Keratinocyte (primary cell): ENCODE measurements at regions not wholly inside any gene's neighbourhood (a gene's known extent, or its start where the extent isn't known, plus 50 kb on each side); places are given as distances from the start of the nearest gene placed in this dataset.

Source experiments
- DNase-seq: peaks from one replicate; pipeline ENCODE4 v3.0.0-alpha.2; 2011; ENCODE audit warnings: low read depth, missing footprints, low spot score
- FAIRE-seq: peaks from 2 replicates; lab custom pipeline; 2011; peaks lifted over from hg19 to GRCh38; lab: Jason Lieb, UNC
- H2AFZ ChIP-seq: 2 replicates; pipeline ENCODE4 v1.6.0; 2012; ENCODE audit warnings: low read length, control low read depth, inconsistent platforms; ENCODE audit not compliant: control insufficient read depth
- H3K27ac ChIP-seq: 2 replicates; pipeline ENCODE4 v1.5.1; 2011; ENCODE audit warnings: low read length; ENCODE audit not compliant: control insufficient read depth, insufficient read depth
- H3K27me3 ChIP-seq: 3 replicates; pipeline ENCODE4 v1.6.0; 2011; ENCODE audit warnings: low read length; ENCODE audit not compliant: control insufficient read depth, insufficient read depth; ENCODE audit errors: extremely low read depth
- H3K36me3 ChIP-seq, 2 experiments: 2 replicates in 1 of 2; 3 replicates in 1 of 2; pipeline ENCODE4 v1.5.1; 2011; ENCODE audit warnings: low read length in 2 of 2, mild to moderate bottlenecking in 1 of 2; ENCODE audit not compliant: control insufficient read depth in 2 of 2, insufficient read depth in 2 of 2; ENCODE audit errors: extremely low read depth in 1 of 2
- H3K4me1 ChIP-seq: 3 replicates; pipeline ENCODE4 v1.5.1; 2011; ENCODE audit warnings: low read length; ENCODE audit not compliant: control insufficient read depth, insufficient read depth; ENCODE audit errors: extremely low read depth
- H3K4me2 ChIP-seq: 3 replicates; pipeline ENCODE4 v1.6.0; 2011; ENCODE audit warnings: low read depth, low read length; ENCODE audit not compliant: control insufficient read depth, insufficient read depth; ENCODE audit errors: extremely low read depth
- H3K4me3 ChIP-seq, 3 experiments: fragments of 200-600 bp in 1 of 3; sonication (generic) in 1 of 3; 2 replicates in 2 of 3; 3 replicates in 1 of 3; pipeline ENCODE4 v1.5.1; 2011 to 2016; ENCODE audit warnings: low read length in 3 of 3, mild to moderate bottlenecking in 3 of 3, control low read depth in 2 of 3, inconsistent platforms in 1 of 3, low read depth in 1 of 3, mixed read lengths in 1 of 3, mixed run types in 1 of 3, moderate library complexity in 1 of 3; ENCODE audit not compliant: control insufficient read depth in 2 of 3, insufficient read depth in 2 of 3; ENCODE audit errors: extremely low read depth in 1 of 3
- H3K79me2 ChIP-seq: 2 replicates; pipeline ENCODE4 v1.6.0; 2012; ENCODE audit warnings: low read length; ENCODE audit not compliant: control insufficient read depth, insufficient read depth
- H3K9ac ChIP-seq: 3 replicates; pipeline ENCODE4 v1.6.0; 2011; ENCODE audit warnings: low read length; ENCODE audit not compliant: control insufficient read depth, insufficient read depth; ENCODE audit errors: extremely low read depth
- H3K9me1 ChIP-seq: 3 replicates; pipeline ENCODE4 v1.6.0; 2011; ENCODE audit warnings: low read length; ENCODE audit not compliant: control insufficient read depth, insufficient read depth; ENCODE audit errors: extremely low read depth
- H3K9me3 ChIP-seq: 2 replicates; pipeline ENCODE4 v1.5.1; 2012; ENCODE audit warnings: low read depth, low read length; ENCODE audit not compliant: control insufficient read depth
- H4K20me1 ChIP-seq: 3 replicates; pipeline ENCODE4 v1.6.0; 2011; ENCODE audit warnings: low read length; ENCODE audit not compliant: control insufficient read depth, insufficient read depth; ENCODE audit errors: extremely low read depth
- EZH2 ChIP-seq: IDR thresholded peaks from one replicate; pipeline ENCODE4 v1.6.1; 2012; ENCODE audit warnings: inconsistent platforms, mild to moderate bottlenecking, low read length, moderate library complexity
- dilution Hi-C: fragments of 300-500 bp; cut with MboI; formaldehyde crosslinking; loops from one replicate; pipeline ENCODE4 v1.7.0; 2020; ENCODE audit warnings: low sequenced_read_pairs; ENCODE audit not compliant: extremely low pct_ligation_motif_present
- TF ChIP-seq, protein P1 (sequence below), 3 experiments: IDR thresholded peaks in 1 of 3; conservative IDR thresholded peaks in 1 of 3; optimal IDR thresholded peaks in 1 of 3; 2 replicates in 2 of 3; 3 replicates in 1 of 3; pipeline versions ENCODE3 to v1.5.1; 2011; ENCODE audit warnings: low read length in 3 of 3, mild to moderate bottlenecking in 3 of 3, moderate library complexity in 2 of 3, control low read depth in 1 of 3, inconsistent platforms in 1 of 3; ENCODE audit not compliant: insufficient read depth in 2 of 3; ENCODE audit errors: extremely low read depth in 1 of 3

DNA sequence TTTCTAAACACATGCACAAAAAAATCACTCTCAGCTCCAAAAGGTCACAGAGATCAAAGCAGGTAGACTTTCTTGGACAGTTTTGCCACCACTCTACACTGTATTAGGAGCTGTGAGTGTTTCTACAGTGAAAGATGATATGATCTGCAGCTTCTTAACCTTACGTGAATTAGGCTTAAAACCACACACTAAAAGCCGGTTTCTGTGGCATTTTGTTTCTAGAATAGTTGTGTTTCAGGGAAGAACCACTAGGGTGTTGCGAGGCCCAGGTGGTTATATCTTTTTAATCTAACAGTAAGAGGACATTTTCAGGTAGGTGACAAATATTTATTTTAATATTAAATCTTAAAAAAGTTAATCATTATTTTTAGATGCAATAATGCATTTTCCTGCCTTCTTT lies 216.4 kb downstream of the KLF5 start:
- dilution Hi-C loops, result no loop called here
- no peaks in the 10 kb centered on the region for H4K20me1 ChIP-seq
- no peaks in the 10 kb centered on the region for H3K9me1 ChIP-seq
- DNase-seq, result no peak
- no peak for FAIRE-seq
- no peaks in the 10 kb centered on the region for H3K36me3 ChIP-seq
- no peaks in the 10 kb centered on the region for H3K79me2 ChIP-seq
- no peak for TF ChIP-seq EZH2
- TF ChIP-seq, protein P1, sequence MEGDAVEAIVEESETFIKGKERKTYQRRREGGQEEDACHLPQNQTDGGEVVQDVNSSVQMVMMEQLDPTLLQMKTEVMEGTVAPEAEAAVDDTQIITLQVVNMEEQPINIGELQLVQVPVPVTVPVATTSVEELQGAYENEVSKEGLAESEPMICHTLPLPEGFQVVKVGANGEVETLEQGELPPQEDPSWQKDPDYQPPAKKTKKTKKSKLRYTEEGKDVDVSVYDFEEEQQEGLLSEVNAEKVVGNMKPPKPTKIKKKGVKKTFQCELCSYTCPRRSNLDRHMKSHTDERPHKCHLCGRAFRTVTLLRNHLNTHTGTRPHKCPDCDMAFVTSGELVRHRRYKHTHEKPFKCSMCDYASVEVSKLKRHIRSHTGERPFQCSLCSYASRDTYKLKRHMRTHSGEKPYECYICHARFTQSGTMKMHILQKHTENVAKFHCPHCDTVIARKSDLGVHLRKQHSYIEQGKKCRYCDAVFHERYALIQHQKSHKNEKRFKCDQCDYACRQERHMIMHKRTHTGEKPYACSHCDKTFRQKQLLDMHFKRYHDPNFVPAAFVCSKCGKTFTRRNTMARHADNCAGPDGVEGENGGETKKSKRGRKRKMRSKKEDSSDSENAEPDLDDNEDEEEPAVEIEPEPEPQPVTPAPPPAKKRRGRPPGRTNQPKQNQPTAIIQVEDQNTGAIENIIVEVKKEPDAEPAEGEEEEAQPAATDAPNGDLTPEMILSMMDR (optimal IDR thresholded peaks at IDR 0.05 in 1 of 3, IDR thresholded peaks at IDR 0.05 in 1 of 3, conservative IDR thresholded peaks at IDR 0.05 in 1 of 3; ENCODE audit: extremely low read depth in 1 of 3, insufficient read depth in 2 of 3, low read length in 3 of 3), result no peak
- no peak overlapping the region for H3K4me3 ChIP-seq
- no peak overlapping the region for H3K4me2 ChIP-seq
- no peak overlapping the region for H3K9ac ChIP-seq
- H3K27me3 ChIP-seq, result no peaks in the 10 kb centered on the region
- H2AFZ ChIP-seq, result no peak overlapping the region
- no peaks in the 10 kb centered on the region for H3K9me3 ChIP-seq
- H3K27ac ChIP-seq, result no peak overlapping the region
- H3K4me1 ChIP-seq, result peaks cover 4% of the 10 kb centered on the region

DNA sequence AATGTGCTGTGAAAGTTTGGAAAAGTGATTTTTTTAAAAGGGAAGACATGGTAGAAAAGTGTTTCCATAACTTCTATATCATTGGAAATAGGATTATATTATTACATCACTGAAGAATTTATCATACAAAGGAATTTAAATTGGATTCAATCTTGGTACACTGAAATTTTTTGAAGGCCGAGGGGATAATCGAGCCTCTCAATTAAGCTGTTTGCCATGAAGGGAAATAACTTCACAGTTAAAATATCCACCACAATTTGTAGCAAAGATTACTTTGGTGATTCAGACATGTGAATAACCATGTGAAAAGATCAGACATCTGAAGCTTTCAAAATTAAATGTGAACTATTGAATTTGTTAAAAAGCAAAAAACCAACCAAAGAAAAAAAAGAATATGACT lies 215.3 kb downstream of the KLF5 start:
- no peaks in the 10 kb centered on the region for H3K9me1 ChIP-seq
- DNase-seq (no peak), FAIRE-seq (no peak)
- H3K27ac ChIP-seq, result no peak overlapping the region
- H4K20me1 ChIP-seq, result no peaks in the 10 kb centered on the region
- peaks cover 4% of the 10 kb centered on the region for H3K4me1 ChIP-seq
- no peaks in the 10 kb centered on the region for H3K27me3 ChIP-seq
- H3K4me2 ChIP-seq, result no peak overlapping the region
- TF ChIP-seq, protein P1 (optimal IDR thresholded peaks at IDR 0.05 in 1 of 3, IDR thresholded peaks at IDR 0.05 in 1 of 3, conservative IDR thresholded peaks at IDR 0.05 in 1 of 3; ENCODE audit: extremely low read depth in 1 of 3, insufficient read depth in 2 of 3, low read length in 3 of 3), result no peak
- no peak for TF ChIP-seq EZH2
- H3K4me3 ChIP-seq, result no peak overlapping the region
- dilution Hi-C loops, result no loop called here
- no peaks in the 10 kb centered on the region for H3K79me2 ChIP-seq
- H3K36me3 ChIP-seq, result no peaks in the 10 kb centered on the region
- no peaks in the 10 kb centered on the region for H3K9me3 ChIP-seq
- H3K9ac ChIP-seq, result no peak overlapping the region
- H2AFZ ChIP-seq, result no peak overlapping the region
